ENCODE measurements at regions not wholly inside any gene's neighbourhood (a gene's known extent, or its start where the extent isn't known, plus 50 kb on each side); places are given as distances from the start of the nearest gene placed in this dataset.
"Not testable (repeated sequence)": the region's sequence is repeated elsewhere in the genome, so short reads cannot be mapped to it uniquely, and the experiment has no call there.

DNA sequence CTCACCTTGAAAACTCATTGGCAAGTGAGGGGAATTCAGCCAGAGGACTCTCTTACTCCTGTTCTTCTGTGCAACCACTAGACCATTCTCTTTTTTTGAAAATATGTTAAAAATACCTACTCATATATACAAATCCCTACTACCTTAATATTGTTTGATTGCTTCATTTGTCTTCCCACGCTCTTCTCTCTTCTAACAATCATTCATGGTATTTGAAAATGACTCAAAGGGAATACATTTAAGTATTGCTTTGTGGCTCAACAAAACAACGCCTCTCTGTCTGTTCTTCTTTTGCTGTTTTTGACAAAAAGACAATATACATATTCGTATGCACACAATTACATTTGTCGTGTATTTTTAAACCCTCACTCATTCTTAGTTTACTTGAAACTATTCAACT is 589.4 kb downstream of the ANKRD50 start:
- DNase-seq (ENCODE audit: low read depth in 4 of 4, low spot score in 2 of 4): no peak

- no peak for DNase-seq (ENCODE audit: low read depth in 4 of 4, low spot score in 2 of 4)
Measured at GRCh38 chr4:124123721-124124120, 588.8 kb downstream of the ANKRD50 start.

DNA sequence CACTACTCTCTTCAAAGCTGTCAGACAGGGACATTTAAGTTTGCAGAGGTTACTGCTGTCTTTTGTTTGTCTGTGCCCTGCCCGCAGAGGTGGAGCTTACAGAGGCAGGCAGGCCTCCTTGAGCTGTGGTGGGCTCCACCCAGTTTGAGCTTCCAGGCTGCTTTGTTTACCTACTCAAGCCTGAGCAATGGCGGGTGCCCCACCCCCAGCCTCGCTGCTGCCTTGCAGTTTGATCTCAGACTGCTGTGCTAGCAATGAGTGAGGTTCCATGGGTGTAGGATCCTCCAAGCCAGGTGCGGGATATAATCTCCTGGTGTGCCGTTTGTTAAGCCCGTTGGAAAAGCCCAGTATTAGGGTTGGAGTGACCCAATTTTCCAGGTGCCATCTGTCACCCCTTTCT is 581.2 kb downstream of the ANKRD50 start:
- DNase-seq (ENCODE audit: low read depth in 4 of 4, low spot score in 2 of 4): not testable (repeated sequence)

- no peak for DNase-seq (ENCODE audit: low read depth in 4 of 4, low spot score in 2 of 4)
Measured at GRCh38 chr4:124132161-124132560, 580.4 kb downstream of the ANKRD50 start.

GRCh38 chr4:124133753-124134152 is 578.8 kb downstream of the ANKRD50 start:
- DNase-seq (ENCODE audit: low read depth in 4 of 4, low spot score in 2 of 4): no peak

DNA sequence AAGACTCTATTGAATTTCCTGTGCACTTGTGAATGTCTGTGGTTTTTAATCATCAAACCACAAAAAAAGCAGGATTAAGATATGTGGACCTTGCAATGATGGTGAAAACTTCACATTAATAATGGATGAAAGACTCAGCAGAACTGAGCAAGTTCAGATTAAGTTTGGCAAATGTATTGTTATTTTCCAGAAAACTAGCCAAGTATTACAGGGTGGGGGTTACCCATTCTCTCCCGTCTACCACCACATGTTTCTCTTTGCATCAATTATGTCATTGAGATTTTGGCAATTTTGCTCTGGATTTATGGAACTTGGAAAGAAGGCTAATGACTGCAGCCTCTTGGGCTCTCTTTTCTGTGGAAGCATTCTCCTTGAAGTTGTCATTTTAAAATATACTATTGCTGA is 577.1 kb downstream of the ANKRD50 start:
- no peak for DNase-seq (ENCODE audit: low read depth in 4 of 4, low spot score in 2 of 4)

DNA sequence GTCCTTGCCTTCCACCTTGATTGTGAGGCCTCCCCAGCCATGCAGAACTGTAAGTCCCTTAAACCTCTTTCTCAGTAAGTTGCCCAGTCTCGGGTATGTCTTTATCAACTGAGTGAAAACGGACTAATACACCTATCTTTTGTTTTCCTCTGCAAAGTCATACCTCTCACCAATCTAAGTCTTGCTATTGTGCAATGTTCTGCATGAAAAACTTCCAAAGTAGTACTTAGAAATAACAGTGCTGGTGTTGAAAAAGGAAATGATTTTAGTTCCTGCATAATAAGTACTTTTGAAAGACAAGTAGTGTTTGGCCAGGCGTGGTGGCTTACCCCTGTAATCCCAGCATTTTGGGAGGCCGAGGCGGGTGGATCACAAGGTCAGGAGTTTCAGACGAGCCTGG is 573.5 kb downstream of the ANKRD50 start:
- DNase-seq (ENCODE audit: low read depth in 4 of 4, low spot score in 2 of 4): no peak

- no peak for DNase-seq (ENCODE audit: low read depth in 4 of 4, low spot score in 2 of 4)
Measured at GRCh38 chr4:124143632-124144031, 568.9 kb downstream of the ANKRD50 start.

DNA sequence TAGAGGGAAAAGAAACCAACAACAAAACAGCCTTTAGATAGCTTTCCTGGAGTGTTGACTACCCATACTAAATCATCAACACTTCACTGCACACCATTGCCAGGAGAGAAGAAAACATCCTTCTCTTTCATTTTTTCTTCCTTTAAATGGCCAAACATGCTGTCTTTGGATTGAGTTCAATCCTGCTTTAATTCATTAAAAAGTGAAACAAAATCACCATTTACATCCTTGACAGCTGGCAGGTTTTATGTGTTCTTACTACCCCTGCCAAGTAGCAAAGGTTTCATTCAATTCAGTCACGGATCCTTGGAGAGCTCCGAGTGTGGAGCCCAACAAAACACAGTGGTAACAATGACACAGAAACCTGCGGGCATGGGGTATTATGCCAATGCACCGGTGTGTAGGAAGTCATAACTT is 568.3 kb downstream of the ANKRD50 start:
- peak; percentile 42 to 70 (median 56) for DNase-seq (ENCODE audit: low read depth in 4 of 4, low spot score in 2 of 4)

DNA sequence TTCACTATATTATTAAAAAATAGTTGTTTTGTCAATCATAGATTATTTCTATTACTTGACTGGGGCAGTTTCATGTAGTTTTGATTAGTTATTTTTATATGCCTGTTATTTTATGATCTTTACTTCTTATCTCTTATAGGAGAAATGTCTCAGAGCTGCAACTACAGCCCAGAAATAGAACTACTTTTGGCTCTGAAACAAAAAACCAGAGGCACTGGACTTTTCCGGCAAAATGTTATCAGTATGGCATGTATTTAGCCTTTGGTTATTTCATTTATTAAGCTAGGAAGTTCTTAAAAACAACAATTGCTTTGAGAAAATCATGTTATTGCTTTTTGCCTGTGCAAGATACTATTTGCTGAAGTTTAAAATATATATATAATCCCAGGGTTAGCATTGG is 566.5 kb downstream of the ANKRD50 start:
- no peak for DNase-seq (ENCODE audit: low read depth in 4 of 4, low spot score in 2 of 4)

GRCh38 chr4:124151031-124151430 is 561.5 kb downstream of the ANKRD50 start:
- no peak for DNase-seq (ENCODE audit: low read depth in 4 of 4, low spot score in 2 of 4)

DNA sequence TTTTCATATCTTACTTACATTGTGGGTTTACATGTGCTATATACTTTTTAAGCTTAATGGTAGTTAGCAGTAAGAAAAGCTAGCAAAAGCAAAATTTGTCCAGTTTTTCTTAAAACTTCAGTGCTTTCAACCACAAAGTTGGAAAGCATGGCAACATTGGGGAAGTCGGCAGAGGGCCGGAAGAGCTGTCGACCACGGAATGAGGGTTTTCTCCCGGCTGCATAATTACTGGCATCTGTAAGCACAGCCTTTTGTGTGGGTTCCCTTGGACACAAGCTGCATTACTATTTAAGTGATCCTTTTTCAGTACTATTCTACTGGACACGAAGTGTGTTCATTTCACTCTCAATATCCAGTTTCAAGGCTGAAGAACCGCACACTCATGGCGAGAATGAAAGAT is 560.4 kb downstream of the ANKRD50 start:
- no peak for DNase-seq (ENCODE audit: low read depth in 4 of 4, low spot score in 2 of 4)

GRCh38 chr4:124155239-124155638 is 557.3 kb downstream of the ANKRD50 start:
- no peak for DNase-seq (ENCODE audit: low read depth in 4 of 4, low spot score in 2 of 4)

DNA sequence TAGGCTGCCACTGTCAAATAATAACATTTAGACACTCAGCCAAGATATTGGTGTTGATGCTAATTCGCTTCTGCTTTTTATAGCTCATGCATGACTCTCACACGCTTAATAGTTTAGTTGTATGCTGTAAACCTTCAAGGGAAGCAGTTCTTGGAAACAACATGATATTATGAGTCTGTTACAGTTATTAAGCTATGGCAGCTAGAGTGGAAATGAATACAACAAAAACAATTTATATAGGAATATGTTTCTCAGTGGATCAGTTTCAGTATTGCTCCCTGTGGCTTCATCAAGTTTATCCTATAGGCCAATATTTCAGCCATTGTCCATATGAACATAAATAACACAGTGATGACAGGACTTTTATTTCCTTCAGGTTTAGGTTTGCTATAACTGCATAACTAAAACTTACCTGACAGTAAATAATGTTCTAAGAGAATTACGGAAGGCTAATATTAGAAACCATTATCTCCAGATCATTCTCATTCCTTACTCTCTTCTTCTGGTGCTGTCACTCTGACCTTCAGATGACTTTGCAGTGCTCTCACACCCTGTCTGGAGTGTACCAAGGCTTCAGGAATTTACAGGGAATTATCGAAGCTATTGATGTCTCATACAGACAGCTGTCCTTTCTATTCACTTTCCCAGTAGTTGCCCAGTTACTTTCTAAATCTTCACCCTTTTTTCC is 555.0 kb downstream of the ANKRD50 start:
- DNase-seq (ENCODE audit: low read depth in 4 of 4, low spot score in 2 of 4): no peak

- no peak for DNase-seq (ENCODE audit: low read depth in 4 of 4, low spot score in 2 of 4)
Measured at GRCh38 chr4:124163401-124163800, 549.1 kb downstream of the ANKRD50 start.

DNA sequence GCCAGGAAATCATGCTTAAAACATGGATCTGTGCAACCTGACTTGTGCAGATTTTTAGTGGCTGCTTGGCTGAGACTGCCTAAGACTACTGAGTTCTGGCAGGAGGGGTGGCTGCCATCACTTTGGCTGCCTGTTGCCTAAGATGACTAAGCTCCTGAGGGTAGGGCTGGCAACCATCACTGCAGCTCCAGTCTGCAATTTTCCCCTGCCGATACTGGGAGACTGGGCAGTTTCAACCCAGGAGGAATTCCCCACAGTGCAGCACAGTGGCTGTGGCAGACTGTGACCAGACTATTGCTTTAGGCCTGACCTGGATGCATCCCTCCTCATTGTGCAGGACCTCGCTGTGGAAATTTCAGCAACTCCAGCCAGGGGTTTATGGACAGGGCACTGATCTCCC is 544.9 kb downstream of the ANKRD50 start:
- no peak for DNase-seq (ENCODE audit: low read depth in 4 of 4, low spot score in 2 of 4)

GRCh38 chr4:124169524-124169923 is 543.0 kb downstream of the ANKRD50 start:
- not testable (repeated sequence) for DNase-seq (ENCODE audit: low read depth in 4 of 4, low spot score in 2 of 4)

- DNase-seq (ENCODE audit: low read depth in 4 of 4, low spot score in 2 of 4): no peak
Measured at GRCh38 chr4:124173912-124174311, 538.6 kb downstream of the ANKRD50 start.

DNA sequence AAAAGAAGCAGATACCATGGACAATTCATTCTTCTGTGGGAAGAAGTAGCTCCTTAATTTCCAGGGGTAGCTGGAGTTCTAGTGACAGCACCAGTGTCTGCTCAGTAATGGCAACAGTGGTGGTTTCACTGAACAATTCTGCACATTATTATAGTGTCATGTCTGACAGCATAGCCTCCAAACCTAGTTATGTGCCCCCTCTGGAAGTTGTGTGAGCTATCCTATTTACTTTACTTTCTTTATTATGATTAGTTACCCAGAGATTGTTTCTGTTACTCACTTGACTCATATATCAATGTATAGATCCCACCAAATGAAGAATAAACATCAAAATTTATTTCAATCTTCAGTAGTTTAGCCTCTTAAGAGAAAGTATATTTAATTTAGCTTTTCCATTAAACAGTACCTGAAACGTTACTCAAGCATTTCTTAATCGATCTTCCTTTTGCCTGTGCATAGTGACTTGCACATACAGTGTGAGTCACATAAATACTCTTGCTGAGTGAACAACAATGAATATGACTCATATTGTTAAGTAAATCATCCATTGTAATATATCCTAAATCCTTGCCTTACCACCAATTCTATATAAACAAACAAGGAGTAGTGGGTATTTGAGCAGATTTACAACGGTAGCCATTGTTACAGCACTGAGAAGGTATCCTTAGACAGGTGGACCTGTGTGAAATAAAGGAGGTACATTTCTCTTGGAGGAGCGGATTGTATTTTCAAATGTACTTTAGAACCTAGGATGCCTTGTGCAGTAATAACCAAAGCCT is 534.7 kb downstream of the ANKRD50 start:
- DNase-seq (ENCODE audit: low read depth in 4 of 4, low spot score in 2 of 4): no peak

- no peak for DNase-seq (ENCODE audit: low read depth in 4 of 4, low spot score in 2 of 4)
Measured at GRCh38 chr4:124178449-124179021, 534.0 kb downstream of the ANKRD50 start.

GRCh38 chr4:124179506-124180186 is 532.9 kb downstream of the ANKRD50 start:
- DNase-seq (ENCODE audit: low read depth in 4 of 4, low spot score in 2 of 4): peak in 1 of 4 donors; percentile 13

Measured in left renal cortex interstitium (tissue), 4 donors.